ENCODE measurements at regions not wholly inside any gene's neighbourhood (a gene's known extent, or its start where the extent isn't known, plus 50 kb on each side); places are given as distances from the start of the nearest gene placed in this dataset.

DNA sequence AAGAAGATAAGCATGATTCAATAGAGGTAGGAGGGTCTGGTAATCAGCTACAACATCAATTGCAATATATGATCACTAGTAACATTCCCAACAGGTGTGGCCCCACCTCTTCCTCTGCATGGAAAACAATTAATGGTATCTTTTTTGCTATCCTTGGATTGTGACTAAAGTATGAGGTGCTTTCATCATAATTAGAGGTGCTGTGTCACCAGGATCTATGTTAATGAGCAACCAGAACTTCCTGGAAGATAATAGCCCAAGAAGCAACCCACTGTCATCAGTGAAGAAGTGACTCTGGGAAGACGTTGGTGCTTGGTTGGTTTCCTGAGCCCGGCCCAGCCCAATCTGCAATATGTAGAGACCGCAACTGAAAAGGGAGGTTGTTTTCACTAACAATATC, 167.2 kb downstream of the SETD4 start:
- no peak for DNase-seq

DNA sequence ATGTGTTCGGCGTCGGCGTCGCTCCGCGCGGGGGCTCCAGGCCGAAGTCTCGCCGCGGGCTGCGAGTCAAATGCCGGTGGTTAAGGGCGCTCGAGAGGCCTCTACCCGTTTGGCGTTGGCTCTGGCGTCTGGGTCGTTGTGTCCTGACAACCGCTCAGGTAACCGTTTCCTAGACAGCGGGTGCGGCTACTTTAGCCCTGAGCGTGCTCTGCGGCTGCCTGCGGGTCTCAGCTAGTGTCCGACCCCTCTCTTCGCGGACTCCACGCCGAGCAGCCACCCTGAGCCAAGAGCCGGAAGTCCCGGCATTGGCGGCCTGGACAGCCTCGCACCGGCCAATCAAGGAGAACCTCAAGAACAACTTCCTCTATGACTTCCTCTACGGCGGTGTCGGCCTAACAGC, 173.4 kb downstream of the SETD4 start:
- DNase-seq = no peak

DNA sequence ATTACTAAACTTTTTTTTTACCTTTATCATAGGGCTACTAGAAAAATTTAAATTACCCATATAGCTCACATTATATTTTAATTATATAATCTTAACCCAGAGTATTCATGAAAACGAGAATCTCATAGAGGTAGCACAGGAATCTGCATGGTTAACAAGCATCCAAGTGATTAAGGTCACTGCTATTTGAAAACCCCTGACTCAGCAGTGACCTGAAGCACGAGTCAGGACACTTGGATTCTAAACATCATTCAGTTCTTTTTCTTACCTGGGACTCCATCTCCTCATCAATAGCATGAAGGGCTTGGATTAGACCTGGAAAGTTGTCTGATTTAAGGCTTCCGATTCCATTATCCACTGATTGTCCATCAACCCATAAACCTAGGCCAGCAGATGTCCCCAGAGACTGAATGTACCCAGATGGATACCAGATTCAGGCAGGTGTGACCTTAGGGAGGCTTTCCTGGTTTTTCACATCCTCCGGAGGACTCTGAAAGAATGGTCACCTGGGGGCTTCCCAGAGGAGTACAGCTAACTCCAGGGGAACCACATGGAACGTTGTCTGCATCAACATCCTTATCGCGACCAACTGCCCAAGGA, 174.3 kb downstream of the SETD4 start:
- no peak for DNase-seq

DNA sequence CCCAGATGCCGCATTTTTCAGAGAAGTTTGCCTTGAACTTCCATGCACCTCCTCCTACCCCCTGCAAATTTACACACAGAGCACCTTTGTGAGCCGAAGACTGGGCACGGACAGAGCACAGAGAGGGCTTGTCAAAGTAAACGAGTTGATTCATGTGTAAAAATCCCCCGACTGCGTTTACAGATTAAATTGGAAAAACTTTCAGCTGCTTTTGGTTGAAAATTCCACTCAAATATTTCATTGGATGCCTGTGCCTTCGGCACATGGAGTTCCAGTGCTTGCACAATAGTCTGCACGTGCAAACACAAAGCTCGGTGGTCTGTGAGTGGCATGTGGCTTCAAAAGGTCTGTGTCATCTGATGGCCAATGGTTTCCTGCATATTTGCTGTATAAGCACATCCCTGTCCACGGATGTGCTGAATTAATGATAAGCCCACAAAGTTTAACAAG, 177.5 kb downstream of the SETD4 start:
- DNase-seq = no peak

DNA sequence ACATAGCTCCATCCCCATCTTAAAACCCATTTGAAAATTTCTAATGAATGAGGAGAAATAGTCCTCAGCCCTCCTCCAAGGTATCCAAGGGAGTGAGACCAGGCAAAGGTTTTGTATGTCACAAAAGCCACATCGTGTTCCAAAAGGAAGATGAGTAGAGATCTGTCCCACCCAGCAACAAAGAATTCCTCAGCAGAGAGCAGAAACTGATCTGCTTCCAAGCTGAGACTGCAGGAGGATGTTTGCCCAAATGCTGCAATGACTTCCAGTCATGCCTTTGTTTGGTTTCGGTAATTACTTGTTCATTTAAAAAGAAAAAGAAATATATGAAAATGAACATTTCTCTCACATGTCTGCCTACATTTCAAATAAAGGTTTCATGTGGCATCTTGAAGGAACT, 186.9 kb downstream of the SETD4 start:
- DNase-seq = no peak

DNA sequence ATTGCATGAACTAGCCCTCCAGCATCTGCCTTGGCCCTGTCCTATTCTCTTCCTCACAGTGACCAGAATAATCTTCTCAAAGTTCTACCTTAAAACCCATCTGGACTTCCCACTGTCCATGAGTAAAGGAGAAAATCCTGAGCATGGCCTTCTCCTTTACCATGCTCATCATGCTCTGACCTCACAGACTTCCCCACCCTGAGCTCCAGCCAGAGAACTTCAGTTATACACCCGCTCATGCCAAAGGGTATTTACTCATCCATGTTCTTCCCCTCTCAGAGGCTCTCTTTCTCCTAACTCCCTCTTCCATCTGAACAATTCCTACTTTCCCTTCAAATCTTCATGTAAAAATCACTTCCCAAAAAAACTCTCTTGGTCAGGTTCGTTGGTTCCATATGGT, 188.4 kb downstream of the SETD4 start:
- no peak for DNase-seq

DNA sequence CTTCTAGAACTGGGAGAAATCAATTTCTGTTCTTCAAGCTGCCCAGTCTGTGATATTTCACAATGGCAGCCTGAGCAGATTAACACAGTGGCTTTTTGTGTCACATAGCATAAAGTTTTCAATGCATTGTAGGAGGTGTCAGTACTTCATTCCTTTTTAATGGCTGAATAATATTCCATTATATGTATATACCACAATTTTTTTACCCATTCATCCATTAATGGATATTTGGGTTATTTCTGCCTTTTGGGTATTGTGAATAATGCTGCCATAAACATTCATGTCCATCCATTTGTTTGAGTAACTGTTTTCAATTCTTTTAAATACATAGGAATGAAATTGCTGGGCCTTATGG, 191.5 kb downstream of the SETD4 start:
- DNase-seq = no peak

DNA sequence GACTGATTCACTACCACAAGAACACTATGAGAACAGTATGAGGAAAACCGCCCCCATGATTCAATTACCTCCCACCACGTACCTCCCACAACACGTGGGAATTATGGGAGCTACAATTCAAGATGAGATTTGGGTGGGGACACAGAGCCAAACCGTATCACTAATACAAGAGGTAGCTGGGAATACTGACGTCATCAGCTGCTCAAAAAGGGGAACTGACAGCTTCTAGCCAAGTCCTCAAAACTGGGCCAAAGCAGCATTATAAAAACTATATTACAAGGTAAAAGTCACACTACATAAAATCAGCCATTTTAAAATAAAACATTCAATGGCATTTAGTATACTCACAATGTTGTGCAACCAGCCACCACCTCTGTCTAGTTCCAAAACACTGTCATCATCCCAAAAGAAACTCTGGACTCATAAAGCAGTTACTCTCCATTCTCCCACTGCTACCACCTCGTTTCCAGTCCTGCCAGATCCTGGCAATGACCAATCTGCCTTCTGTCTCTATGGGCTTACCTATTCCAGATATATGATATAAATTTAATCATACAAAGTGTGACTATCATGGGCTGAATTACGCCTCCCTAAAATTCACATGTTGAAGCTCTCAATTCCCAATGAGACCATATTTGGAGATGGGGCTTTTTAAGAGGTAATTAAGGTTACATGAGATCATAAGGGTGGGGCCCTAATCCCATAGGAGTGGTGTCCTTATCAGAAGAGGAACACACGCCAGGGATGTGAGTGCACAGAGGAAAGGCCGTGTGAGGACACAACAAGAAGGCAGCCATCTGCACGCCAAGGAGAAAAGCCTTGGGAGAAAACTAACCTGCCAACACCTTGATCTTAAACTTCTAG, 192.1 kb downstream of the SETD4 start:
- no peak for DNase-seq

DNA sequence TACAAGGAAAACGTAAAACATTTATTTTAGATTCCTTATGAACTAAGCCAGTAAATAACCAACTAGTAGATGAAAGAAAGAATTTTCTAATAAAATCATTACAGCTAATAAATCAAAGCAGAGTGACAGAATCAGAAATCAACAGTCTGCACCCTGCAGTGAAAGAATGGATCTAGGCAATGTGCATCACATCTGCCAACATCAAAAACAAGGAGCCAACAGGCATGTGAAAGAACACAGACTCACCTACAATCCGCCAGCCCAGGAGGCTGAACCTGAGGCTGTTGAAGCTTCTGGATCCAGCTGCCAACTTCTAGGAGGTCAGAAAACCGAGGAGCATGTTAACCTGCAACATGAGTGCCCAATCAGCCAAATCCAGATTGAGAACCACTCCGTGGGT, 196.3 kb downstream of the SETD4 start:
- DNase-seq = no peak

DNA sequence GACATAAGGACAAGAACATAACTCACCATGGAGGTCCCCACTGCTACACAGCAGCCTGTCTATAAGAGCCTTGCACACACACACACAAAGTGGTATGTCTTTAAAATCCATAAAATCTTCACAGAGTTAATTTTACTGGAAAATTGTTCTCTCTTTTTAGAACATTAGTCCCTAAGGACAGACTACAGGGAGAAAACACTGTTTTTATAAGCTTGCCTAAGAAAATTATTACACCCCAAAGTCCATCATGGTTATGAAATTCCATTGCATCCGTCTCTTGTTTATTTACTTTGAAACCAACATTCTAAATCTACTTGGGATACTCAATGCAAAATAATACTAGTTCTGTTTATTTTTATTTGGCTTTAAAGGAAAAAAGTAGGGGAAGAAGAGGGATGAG, 197.4 kb downstream of the SETD4 start:
- no peak for DNase-seq

DNA sequence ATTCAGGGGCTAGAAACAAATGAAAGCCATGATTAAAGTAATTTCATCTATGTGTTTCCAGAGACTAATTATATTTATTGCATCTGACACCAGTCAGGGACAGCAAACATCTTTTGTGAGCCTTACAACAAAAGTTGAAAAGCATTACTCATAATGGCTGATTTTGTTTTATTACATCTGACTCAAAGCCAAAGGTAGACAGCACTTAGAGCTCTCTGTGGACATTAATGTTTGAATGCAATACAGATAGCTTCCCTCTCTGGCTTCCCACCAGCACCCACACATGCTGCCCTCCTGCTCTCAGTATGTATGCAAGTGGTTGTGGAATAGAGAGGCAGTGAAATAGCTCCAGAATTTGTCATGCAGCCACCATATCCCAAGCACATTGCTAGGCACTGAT, 198.7 kb downstream of the SETD4 start:
- no peak for DNase-seq

DNA sequence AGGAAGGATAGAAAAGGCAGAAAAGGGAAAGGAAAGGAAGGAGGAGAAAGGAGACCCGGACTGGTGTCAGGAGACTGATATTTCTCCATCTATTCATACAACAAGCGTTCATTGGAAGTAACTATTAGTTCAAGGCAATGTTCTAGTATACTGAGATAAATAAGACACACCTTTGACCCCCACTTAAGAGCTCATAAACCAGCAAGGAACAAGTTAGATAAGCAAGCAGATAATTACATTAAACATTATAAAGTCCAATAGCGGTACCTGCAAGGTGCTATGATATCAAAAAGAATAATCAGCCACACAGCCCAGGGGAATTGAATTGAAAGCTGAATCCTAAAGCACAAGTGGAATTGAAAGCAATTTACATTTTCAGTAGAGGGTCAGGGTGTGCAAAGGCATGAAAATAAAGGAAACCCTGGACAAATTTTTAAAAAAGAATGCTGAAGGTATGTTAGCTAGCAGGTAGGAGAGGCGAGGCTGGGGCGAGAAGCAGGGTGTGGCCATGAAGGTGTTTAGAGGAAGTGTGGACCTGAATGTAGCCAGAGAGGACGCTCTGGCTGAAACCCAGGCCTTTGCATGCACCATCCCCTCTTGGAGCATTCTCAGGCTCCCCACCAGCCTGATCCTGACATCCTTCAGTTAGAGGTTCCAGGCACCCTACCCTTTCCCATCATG, 200.0 kb downstream of the SETD4 start:
- DNase-seq = no peak

DNA sequence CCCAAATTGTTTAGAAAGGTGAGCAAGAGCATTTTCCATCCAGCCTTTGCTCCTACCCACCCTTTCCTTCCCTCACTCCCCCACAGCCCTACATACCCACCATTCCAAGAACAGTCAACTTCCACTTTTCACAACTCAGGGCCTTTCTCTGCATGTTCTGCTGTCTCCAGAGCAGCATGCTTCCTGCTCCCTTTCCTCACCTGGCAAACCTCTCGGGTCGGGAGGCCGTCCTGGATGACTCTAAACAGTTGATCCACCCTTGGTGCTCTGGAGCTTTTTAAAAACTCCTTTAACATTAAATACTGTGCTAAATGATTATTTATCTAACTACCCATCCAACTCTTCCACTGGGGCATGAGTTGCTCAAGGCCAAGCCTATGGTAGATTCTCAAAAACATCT, 200.6 kb downstream of the SETD4 start:
- DNase-seq = no peak

DNA sequence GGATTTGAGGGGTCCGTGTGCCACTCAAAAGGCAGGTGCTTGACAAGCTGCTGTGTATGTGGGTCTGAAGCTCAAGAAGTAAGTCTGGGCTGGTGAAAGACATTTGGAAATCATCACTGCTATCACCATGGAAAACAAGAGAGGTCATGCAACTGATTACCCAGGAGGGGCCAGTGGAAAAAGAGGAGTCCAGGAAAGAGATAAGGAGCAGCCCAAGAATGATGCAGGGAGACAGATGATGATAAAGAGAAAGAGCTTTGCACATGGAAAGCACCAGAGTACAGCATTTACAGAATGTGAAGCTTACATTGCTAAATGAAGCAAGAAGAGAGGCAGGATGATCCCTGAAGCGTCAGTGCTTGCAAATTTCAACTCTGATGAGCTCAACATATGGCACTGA, 203.2 kb downstream of the SETD4 start:
- DNase-seq = no peak

DNA sequence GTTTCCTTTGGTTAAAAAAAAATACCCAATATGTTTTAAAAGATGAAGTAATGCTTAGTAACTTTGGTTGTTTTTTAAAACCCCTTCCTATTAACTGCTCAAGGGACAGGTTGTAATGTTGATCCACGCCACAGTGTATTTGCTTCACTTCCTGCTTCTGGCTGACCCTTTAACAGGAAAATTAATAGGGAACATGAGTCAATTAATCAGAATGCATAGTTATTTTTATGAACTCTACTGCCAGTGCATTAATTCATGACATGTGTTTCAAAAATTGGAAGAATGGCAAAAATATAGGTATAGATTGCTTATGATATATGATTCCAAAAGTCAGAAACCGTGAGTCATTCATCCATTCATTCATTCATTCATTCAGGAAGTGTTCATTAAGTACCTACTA, 204.8 kb downstream of the SETD4 start:
- no peak for DNase-seq

DNA sequence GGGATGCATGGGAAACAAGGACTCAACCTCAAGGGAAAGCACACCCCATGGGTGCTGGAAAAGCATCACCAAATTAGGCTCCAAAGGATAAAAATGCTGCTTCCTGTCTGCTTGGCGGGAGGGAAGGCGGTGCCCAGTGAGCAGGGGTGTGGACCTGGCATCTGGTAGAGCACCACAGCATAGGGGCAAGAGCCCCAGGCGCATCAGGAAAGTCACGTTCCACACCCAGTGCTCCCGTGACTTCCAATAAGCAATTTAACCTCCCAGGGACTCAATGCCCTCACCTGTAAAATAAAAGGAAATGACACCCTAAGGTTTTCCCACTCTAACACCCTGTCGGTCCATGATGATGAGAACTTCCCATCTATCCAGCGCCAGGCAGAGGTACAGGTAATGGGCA, 206.0 kb downstream of the SETD4 start:
- DNase-seq = no peak

DNA sequence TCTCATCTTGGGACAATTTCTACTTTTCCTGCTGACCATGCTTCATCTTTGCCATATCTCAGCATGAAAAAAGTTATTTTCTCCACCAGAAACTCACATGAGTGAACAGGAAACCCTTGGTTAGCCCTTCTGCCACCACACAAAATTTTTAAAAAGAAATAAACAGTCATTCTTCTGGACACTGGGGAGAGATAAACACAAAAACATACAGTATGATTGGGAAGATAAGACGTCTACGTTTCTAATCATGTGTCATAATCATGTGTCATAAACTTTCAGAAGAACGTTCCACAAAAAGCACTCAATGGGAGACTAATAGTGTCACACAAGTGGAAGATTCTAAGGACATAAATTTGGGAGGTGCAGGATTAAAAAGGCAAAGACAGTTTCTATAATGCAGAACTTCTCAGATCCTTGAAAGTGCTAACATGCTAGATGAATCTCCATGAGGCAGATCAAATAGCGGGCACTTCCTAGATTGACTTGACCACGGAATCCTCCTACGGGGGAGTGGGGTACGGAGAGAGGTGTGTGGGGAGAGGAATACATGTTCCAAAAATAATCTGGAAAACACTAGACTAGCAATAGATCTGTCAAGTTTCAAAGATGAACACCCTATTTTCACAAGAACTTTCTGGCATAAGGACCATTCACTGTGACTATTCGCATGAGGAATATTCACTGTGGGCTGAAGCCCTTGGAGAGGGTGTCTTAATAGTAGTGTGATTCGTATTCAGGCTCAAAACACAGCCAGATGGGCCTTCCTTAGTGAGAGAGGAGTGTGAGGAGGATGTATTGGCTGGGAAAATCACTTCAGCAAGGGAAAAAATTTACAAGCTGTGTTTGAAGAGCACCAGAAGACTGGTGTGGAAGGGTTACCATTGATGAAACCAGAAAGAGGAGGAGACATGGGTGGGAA, 206.7 kb downstream of the SETD4 start:
- DNase-seq = no peak

DNA sequence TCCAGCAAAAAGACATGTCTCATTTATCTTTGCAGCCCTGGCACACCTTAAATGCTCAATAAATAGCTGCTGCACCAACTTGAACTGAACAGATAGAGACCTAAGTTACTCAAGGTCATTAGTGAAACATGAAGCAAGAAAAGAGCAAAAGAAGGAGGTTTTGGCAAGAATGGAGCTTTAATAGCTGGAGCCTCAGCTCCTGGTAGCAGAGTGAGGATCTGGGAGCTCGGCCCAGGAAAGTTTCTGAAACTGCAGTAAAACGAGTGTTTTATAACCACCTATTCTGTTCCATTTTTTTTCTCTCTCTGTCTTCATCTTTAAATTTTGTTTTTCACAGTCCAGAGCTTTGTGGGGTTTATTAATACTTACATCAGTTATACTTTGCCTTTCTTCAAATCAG, 207.5 kb downstream of the SETD4 start:
- no peak for DNase-seq

DNA sequence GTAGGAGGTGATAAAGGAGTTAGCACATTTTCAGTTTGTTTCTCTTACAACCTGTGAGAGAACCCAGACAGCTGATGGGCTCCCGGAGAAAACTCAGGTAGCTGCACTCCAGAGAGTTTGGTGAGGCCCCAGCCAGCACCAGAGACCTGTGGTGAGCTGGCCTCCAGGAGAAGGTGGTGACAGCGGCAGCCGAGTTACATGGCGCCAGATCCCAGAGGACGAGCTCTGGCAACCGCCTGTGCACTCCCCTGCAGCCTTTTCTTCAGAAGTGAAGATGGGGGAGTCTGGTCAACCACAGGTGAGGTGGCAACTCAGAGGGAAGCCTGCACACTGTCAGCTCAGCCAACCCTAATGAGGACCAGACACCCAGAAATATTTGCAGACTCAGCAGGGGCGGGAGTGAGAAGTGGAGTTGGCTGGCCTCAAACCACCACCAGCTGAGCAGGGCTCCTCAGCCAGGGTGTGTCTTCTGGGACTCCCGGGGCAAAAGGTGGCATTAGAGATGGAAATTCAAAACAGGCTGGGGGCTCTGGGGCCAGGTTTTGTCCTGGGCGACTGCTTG, 209.7 kb downstream of the SETD4 start:
- DNase-seq = no peak

DNA sequence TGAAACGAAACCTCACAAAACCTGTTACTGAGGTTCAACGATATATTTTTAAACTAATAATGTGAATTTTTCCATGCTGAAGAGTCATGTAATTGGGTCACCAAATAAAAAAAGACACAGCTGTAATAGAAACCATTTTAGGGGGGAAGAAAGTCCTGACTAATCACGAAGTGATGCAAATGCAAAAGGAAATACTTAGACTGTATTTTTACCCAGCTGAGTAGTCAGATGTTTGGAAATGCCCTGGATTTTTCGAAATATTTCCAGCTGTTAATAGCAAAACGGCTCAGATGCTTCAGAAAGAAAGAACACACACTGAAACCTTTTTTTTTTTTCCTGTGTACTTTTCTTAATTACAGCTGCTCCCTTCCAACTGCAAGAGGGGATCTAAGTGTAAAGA, 210.3 kb downstream of the SETD4 start:
- DNase-seq = no peak

DNA sequence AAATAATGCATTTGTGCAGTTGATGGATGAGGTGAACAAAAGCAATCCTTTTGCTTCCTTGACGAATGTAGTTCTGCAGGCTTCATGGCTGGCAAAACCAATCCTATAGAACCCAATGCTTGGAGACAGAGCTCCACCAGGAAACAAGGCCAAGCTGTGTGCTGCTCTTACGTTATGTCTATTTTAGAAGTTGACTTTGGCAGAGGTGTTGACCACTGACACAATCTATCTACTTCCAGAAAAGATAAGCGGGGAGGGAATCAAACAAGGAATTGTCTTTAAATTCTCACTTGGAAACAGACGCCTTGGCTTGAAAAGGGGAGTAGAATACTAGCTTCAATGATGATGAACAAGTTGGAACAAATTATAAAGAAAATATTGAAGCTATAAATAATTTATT, 211.2 kb downstream of the SETD4 start:
- DNase-seq = no peak

DNA sequence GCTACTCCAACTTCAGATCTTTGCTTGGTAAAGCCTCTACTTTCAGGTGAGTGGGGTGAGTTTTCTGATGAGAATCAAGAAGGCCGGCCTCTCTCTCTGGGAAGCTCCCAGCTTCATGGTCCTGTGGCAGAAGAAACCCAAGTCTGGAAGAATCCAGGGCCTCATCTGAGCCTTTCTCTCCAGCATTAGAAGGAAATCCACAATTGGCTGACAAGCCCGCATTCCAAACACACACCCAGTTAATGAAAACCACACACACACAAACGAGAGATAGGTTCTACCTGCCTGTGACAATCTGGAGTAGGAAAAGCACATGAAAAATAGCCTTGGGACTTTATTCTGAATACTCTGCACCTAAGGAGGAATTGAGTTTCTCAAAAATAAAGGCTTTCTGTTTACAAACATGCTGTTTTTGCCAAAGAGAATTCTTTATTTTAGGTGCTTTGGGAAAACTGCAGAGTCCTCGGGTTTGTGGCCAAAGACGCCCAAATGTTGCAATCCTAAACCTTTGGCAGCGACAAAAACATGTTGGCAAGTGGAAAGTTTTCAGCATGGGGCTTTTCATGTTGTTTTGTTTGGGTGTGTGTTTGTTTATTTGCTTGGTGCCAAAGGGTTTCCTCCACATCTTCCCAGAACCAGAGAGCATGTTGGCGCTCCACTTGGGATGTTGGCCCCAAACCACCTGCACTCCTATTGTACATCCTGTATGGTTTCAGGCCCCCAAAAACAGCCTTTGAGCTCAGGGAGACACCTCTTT, 216.2 kb downstream of the SETD4 start:
- DNase-seq = no peak

Measured in hippocampal formation (tissue), 2 donors.